ENCODE measurements at regions not wholly inside any gene's neighbourhood (a gene's known extent, or its start where the extent isn't known, plus 50 kb on each side); places are given as distances from the start of the nearest gene placed in this dataset.
"Not testable (repeated sequence)": the region's sequence is repeated elsewhere in the genome, so short reads cannot be mapped to it uniquely, and the experiment has no call there.

DNA sequence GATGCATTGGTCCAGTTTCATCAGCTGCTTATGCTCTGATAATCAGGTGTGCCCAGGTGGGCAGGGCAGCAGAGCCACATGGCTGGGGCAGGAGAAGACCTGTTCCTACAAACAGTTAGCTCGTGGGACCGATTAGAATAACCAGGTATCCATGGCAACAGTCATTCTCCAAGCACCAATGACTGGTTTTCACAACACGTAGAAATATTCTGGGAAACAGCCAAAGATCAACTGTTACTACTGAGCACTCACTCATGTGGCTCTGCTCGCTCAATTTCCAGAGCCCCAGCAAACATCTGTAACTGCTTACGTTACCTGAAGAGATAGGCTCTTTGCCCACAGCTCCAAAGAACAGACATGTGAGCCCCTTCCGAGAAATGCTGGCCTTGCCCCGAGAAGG, 302.0 kb downstream of the AGTPBP1 start:
- ChIA-PET CTCF (ENCODE audit: unreplicated experiment) (no interaction called here), POLR2A (no interaction called here)
- no peak for DNase-seq (ENCODE audit: low spot score)
- no peak overlapping the region for H2AFZ ChIP-seq (ENCODE audit: low read length)
- TF ChIP-seq, protein P1, sequence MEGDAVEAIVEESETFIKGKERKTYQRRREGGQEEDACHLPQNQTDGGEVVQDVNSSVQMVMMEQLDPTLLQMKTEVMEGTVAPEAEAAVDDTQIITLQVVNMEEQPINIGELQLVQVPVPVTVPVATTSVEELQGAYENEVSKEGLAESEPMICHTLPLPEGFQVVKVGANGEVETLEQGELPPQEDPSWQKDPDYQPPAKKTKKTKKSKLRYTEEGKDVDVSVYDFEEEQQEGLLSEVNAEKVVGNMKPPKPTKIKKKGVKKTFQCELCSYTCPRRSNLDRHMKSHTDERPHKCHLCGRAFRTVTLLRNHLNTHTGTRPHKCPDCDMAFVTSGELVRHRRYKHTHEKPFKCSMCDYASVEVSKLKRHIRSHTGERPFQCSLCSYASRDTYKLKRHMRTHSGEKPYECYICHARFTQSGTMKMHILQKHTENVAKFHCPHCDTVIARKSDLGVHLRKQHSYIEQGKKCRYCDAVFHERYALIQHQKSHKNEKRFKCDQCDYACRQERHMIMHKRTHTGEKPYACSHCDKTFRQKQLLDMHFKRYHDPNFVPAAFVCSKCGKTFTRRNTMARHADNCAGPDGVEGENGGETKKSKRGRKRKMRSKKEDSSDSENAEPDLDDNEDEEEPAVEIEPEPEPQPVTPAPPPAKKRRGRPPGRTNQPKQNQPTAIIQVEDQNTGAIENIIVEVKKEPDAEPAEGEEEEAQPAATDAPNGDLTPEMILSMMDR (conservative IDR thresholded peaks at IDR 0.05; ENCODE audit: low read length) = no peak
- no peak for TF ChIP-seq EZH2phosphoT487 (IDR thresholded peaks at IDR 0.05; ENCODE audit: borderline replicate concordance, low read depth, low read length)
- H4K20me1 ChIP-seq (ENCODE audit: insufficient read depth, low read length) = no peaks in the 10 kb centered on the region
- no peak overlapping the region for H3K4me2 ChIP-seq (ENCODE audit: low read length)
- H3K4me3 ChIP-seq (ENCODE audit: low read depth, low read length, poor library complexity, severe bottlenecking) = no peak overlapping the region
- no peaks in the 10 kb centered on the region for H3K9me2 ChIP-seq (ENCODE audit: insufficient read depth, low read length)
- no peaks in the 10 kb centered on the region for H3K4me1 ChIP-seq (ENCODE audit: insufficient read depth, low read length, poor library complexity, severe bottlenecking)
- H3K27ac ChIP-seq (ENCODE audit: low read depth, low read length, poor library complexity, severe bottlenecking) = no peak overlapping the region
- H3K36me3 ChIP-seq (ENCODE audit: insufficient read depth, low read length) = no peaks in the 10 kb centered on the region
- no peaks in the 10 kb centered on the region for H3K9me3 ChIP-seq (ENCODE audit: low read length)
- BruUV-seq (replicated peaks) = no TSS peak
- H3K79me2 ChIP-seq (ENCODE audit: insufficient read depth, low read depth, low read length) = no peaks in the 10 kb centered on the region
- intact Hi-C loops (cut with micrococcal nuclease; ENCODE audit: unreplicated experiment) = no loop called here

DNA sequence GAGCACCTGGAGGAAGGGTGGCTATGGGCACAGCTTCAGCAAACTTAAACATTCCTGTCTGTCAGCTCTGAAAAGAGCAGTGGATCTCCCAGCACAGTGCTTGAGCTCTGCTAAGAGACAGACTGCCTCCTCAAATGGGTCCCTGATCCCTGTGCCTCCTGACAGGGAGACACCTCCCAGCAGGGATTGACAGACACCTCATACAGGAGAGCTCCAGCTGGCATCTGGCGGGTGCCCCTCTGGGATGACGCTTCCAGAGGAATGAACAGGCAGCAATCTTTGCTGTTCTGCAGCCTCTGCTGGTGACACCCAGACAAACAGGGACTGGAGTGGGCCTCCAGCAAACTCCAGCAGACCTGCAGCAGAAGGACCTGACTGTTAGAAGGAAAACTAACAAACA, 307.8 kb downstream of the AGTPBP1 start:
- CTCF ChIA-PET (ENCODE audit: unreplicated experiment); H3K79me2 ChIP-seq (ENCODE audit: insufficient read depth, low read depth, low read length); H3K4me1 ChIP-seq (ENCODE audit: insufficient read depth, low read length, poor library complexity, severe bottlenecking); H3K27ac ChIP-seq (ENCODE audit: low read depth, low read length, poor library complexity, severe bottlenecking); H2AFZ ChIP-seq (ENCODE audit: low read length); H4K20me1 ChIP-seq (ENCODE audit: insufficient read depth, low read length); H3K4me2 ChIP-seq (ENCODE audit: low read length); H3K36me3 ChIP-seq (ENCODE audit: insufficient read depth, low read length); H3K9me2 ChIP-seq (ENCODE audit: insufficient read depth, low read length); BruUV-seq (replicated peaks); DNase-seq (ENCODE audit: low spot score); intact Hi-C loops (cut with micrococcal nuclease; ENCODE audit: unreplicated experiment); H3K9me3 ChIP-seq (ENCODE audit: low read length); H3K4me3 ChIP-seq (ENCODE audit: low read depth, low read length, poor library complexity, severe bottlenecking): not testable (repeated sequence)
- POLR2A ChIA-PET = interaction anchor here (0.7 kb wide), 1 partner anchor 16 kb away, joined by 3 read pairs; no protein-coding TSS in a partner anchor

DNA sequence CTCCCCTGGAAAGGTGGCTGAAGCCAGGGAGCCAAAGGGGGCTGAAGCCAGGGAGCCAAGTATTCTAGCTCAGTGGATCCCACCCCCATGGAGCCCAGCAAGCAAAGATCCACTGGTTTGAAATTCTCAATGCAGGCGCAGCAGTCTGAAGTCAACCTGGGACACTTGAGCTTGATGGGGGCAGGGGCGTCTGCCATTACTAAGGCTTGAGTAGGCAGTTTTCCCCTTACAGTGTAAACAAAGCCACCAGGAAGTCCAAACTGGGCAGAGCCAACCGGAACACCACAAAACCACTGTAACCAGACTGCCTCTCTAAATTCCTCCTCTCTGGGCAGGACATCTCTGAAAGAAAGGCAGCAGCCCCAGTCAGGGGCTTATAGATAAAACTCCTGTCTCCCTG, 308.2 kb downstream of the AGTPBP1 start:
- H3K36me3 ChIP-seq (ENCODE audit: insufficient read depth, low read length); H3K4me3 ChIP-seq (ENCODE audit: low read depth, low read length, poor library complexity, severe bottlenecking); H3K4me1 ChIP-seq (ENCODE audit: insufficient read depth, low read length, poor library complexity, severe bottlenecking); CTCF ChIA-PET (ENCODE audit: unreplicated experiment); DNase-seq (ENCODE audit: low spot score); H2AFZ ChIP-seq (ENCODE audit: low read length); H4K20me1 ChIP-seq (ENCODE audit: insufficient read depth, low read length); H3K9me2 ChIP-seq (ENCODE audit: insufficient read depth, low read length); POLR2A ChIA-PET; BruUV-seq (replicated peaks); intact Hi-C loops (cut with micrococcal nuclease; ENCODE audit: unreplicated experiment); H3K4me2 ChIP-seq (ENCODE audit: low read length); H3K27ac ChIP-seq (ENCODE audit: low read depth, low read length, poor library complexity, severe bottlenecking); H3K79me2 ChIP-seq (ENCODE audit: insufficient read depth, low read depth, low read length); H3K9me3 ChIP-seq (ENCODE audit: low read length): not testable (repeated sequence)

DNA sequence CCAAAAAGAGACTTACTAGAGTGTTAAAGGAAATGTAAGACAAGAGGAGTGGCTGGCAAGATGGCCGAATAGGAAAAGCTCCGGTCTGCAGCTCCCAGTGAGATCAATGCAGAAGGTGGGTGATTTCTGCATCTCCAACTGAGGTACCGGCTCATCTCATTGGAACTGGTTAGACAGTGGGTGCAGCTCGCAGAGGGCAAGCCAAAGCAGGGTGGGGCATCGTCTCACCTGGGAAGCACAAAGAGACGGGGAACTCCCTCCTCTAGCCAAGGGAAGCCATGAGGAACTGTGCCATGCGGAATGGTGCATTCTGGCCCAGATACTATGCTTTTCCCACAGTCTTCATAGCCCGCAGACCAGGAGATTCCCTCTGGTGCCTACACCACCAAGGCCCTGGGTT, 308.7 kb downstream of the AGTPBP1 start:
- Histone ChIP-seq H3K4me3 (ENCODE audit: low read depth, low read length, poor library complexity, severe bottlenecking) (no peak overlapping the region), H3K36me3 (ENCODE audit: insufficient read depth, low read length) (no peaks in the 10 kb centered on the region), H3K79me2 (ENCODE audit: insufficient read depth, low read depth, low read length) (no peaks in the 10 kb centered on the region), H3K9me3 (ENCODE audit: low read length) (no peaks in the 10 kb centered on the region), H3K4me1 (ENCODE audit: insufficient read depth, low read length, poor library complexity, severe bottlenecking) (no peaks in the 10 kb centered on the region), H3K27ac (ENCODE audit: low read depth, low read length, poor library complexity, severe bottlenecking) (no peak overlapping the region), H3K9me2 (ENCODE audit: insufficient read depth, low read length) (no peaks in the 10 kb centered on the region), H3K4me2 (ENCODE audit: low read length) (no peak overlapping the region), H2AFZ (ENCODE audit: low read length) (no peak overlapping the region), H4K20me1 (ENCODE audit: insufficient read depth, low read length) (no peaks in the 10 kb centered on the region)
- CTCF ChIA-PET (ENCODE audit: unreplicated experiment) = no interaction called here
- TF ChIP-seq, protein P1 (conservative IDR thresholded peaks at IDR 0.05; ENCODE audit: low read length) = no peak
- no peak for TF ChIP-seq EZH2phosphoT487 (IDR thresholded peaks at IDR 0.05; ENCODE audit: borderline replicate concordance, low read depth, low read length)
- intact Hi-C loops (cut with micrococcal nuclease; ENCODE audit: unreplicated experiment) = no loop called here
- POLR2A ChIA-PET = interaction anchor here (0.5 kb wide), 1 partner anchor 265 kb away, joined by 6 read pairs; no protein-coding TSS in a partner anchor
- no TSS peak for BruUV-seq (replicated peaks)
- no peak for DNase-seq (ENCODE audit: low spot score)
